Ishikawa (cell line): ENCODE measurements at regions not wholly inside any gene's neighbourhood (a gene's known extent, or its start where the extent isn't known, plus 50 kb on each side); places are given as distances from the start of the nearest gene placed in this dataset.

Experiments
- CEBPB ChIP-seq: IDR thresholded peaks from 2 replicates; pipeline ENCODE4 v1.6.1; 2012
- CREB1 ChIP-seq: IDR thresholded peaks from 2 replicates; pipeline ENCODE4 v1.6.1; 2012; ENCODE audit warnings: low read depth
- EGR1 ChIP-seq: IDR thresholded peaks from 2 replicates; pipeline ENCODE4 v1.6.1; 2012
- EP300 ChIP-seq: IDR thresholded peaks from 2 replicates; pipeline ENCODE4 v1.6.1; 2012; ENCODE audit warnings: borderline replicate concordance
- FOXM1 ChIP-seq: IDR thresholded peaks from 2 replicates; pipeline ENCODE4 v1.6.1; 2012; ENCODE audit warnings: low read depth, borderline replicate concordance
- NFIC ChIP-seq: IDR thresholded peaks from 2 replicates; pipeline ENCODE4 v1.6.1; 2012
- RAD21 ChIP-seq: IDR thresholded peaks from 2 replicates; pipeline ENCODE4 v1.6.1; 2012; ENCODE audit warnings: low read depth
- REST ChIP-seq: IDR thresholded peaks from 2 replicates; pipeline ENCODE4 v1.6.1; 2012; ENCODE audit warnings: low read depth, mild to moderate bottlenecking
- TAF1 ChIP-seq: IDR thresholded peaks from 2 replicates; pipeline ENCODE4 v1.6.1; 2012; ENCODE audit warnings: low read depth, mild to moderate bottlenecking
- TCF12 ChIP-seq: IDR thresholded peaks from 2 replicates; pipeline ENCODE4 v1.6.1; 2012; ENCODE audit warnings: low read depth
- TEAD4 ChIP-seq: IDR thresholded peaks from 2 replicates; pipeline ENCODE4 v1.6.1; 2012
- USF1 ChIP-seq: IDR thresholded peaks from 2 replicates; pipeline ENCODE4 v1.6.1; 2012
- YY1 ChIP-seq: IDR thresholded peaks from 2 replicates; pipeline ENCODE4 v1.6.1; 2012; ENCODE audit warnings: low read depth
- ZBTB7A ChIP-seq: IDR thresholded peaks from 2 replicates; pipeline ENCODE4 v1.6.1; 2012; ENCODE audit warnings: low read depth
- TF ChIP-seq, protein P1 (sequence below): IDR thresholded peaks from 2 replicates; pipeline ENCODE4 v1.6.1; 2012

- TF ChIP-seq ZBTB7A, result no peak
- no peak for TF ChIP-seq USF1
- no peak for TF ChIP-seq CEBPB
- TF ChIP-seq TCF12, result no peak
- no peak for TF ChIP-seq CREB1
- TF ChIP-seq RAD21, result no peak
- TF ChIP-seq EP300, result no peak
- no peak for TF ChIP-seq EGR1
- TF ChIP-seq FOXM1, result no peak
These were observed 79.4 kb downstream of the EBLN2 start for GRCh38 chr3:73140772-73141442.

GRCh38 chr3:73141525-73141924 is 80.1 kb downstream of the EBLN2 start:
- no peak for TF ChIP-seq RAD21
- no peak for TF ChIP-seq CREB1
- TF ChIP-seq REST, result no peak
- no peak for TF ChIP-seq TEAD4
- TF ChIP-seq EGR1, result no peak
- TF ChIP-seq TCF12, result no peak
- no peak for TF ChIP-seq ZBTB7A
- TF ChIP-seq TAF1, result no peak

DNA sequence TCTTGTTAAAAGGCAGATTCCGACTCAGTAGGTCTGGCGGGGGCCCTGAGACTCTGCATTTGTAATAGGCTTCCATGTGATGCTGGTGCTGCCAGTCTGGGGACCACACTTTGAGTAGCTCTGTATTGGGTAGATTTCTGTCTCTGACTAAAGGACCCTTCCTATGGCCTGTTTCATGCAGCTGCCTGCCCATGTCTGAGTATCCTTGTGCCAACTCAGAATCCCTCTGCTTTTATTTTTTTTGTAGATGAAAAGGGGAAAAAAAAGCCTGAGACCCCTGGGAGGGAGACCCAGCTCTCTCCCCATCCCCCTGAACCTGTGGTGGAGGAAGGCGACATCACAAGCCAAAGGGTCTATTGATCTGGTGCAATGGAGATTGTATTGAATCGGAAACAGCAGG is 81.9 kb downstream of the EBLN2 start:
- no peak for TF ChIP-seq RAD21
- TF ChIP-seq ZBTB7A, result no peak
- no peak for TF ChIP-seq NFIC
- TF ChIP-seq TEAD4, result no peak
- TF ChIP-seq CREB1, result no peak
- no peak for TF ChIP-seq YY1
- TF ChIP-seq CEBPB, result no peak
- TF ChIP-seq TCF12, result no peak
- TF ChIP-seq, protein P1, sequence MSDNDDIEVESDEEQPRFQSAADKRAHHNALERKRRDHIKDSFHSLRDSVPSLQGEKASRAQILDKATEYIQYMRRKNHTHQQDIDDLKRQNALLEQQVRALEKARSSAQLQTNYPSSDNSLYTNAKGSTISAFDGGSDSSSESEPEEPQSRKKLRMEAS, result no peak
- no peak for TF ChIP-seq EP300
- TF ChIP-seq USF1, result no peak
- TF ChIP-seq TAF1, result no peak
- no peak for TF ChIP-seq FOXM1
- no peak for TF ChIP-seq REST
- TF ChIP-seq EGR1, result no peak

DNA sequence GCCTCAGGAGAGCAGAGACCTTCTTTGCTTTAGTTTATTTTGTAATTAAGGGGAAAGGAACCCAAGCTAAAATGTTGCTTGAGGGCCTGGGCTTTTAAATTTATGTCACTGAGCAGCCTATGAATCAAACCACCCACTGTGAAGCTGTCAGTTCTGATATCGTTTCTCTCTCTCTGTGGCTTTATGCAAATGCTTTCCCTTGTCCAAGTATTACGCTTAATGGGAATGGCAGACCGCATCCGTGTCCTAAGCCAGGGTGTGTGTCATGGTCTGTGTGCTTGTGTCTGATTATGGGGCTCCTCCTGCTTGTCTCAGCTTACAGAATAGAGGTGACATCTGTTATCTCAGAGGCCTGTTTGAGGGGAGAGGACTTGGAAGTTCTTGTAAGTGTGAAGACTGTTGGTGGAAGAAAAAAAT is 82.4 kb downstream of the EBLN2 start:
- TF ChIP-seq ZBTB7A (no peak), CREB1 (no peak), NFIC (no peak), CEBPB (no peak), USF1 (no peak)
- TF ChIP-seq, protein P1, result no peak

- TF ChIP-seq NFIC (no peak), ZBTB7A (no peak), YY1 (no peak), USF1 (no peak), CREB1 (no peak), CEBPB (no peak), REST (no peak), TCF12 (no peak), FOXM1 (no peak), EP300 (no peak), EGR1 (no peak), RAD21 (no peak), TEAD4 (no peak), TAF1 (no peak)
- TF ChIP-seq, protein P1, result no peak
These were observed 82.8 kb downstream of the EBLN2 start for GRCh38 chr3:73144276-73144675.
